C4-2B (cell line): ENCODE measurements at regions not wholly inside any gene's neighbourhood (a gene's known extent, or its start where the extent isn't known, plus 50 kb on each side); places are given as distances from the start of the nearest gene placed in this dataset.

ENCODE experiments used
- ZFX ChIP-seq: fragments of 450-650 bp; IDR thresholded peaks from 2 replicates; pipeline ENCODE4 v1.6.1; 2017
- TF ChIP-seq, protein P1 (sequence below): fragments of 450-650 bp; conservative IDR thresholded peaks from 2 replicates; pipeline ENCODE4 v1.5.1; 2017; ENCODE audit warnings: mild to moderate bottlenecking

- TF ChIP-seq, protein P1, sequence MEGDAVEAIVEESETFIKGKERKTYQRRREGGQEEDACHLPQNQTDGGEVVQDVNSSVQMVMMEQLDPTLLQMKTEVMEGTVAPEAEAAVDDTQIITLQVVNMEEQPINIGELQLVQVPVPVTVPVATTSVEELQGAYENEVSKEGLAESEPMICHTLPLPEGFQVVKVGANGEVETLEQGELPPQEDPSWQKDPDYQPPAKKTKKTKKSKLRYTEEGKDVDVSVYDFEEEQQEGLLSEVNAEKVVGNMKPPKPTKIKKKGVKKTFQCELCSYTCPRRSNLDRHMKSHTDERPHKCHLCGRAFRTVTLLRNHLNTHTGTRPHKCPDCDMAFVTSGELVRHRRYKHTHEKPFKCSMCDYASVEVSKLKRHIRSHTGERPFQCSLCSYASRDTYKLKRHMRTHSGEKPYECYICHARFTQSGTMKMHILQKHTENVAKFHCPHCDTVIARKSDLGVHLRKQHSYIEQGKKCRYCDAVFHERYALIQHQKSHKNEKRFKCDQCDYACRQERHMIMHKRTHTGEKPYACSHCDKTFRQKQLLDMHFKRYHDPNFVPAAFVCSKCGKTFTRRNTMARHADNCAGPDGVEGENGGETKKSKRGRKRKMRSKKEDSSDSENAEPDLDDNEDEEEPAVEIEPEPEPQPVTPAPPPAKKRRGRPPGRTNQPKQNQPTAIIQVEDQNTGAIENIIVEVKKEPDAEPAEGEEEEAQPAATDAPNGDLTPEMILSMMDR: no peak
- TF ChIP-seq ZFX: no peak
These were observed 165.3 kb downstream of the SHQ1 start for GRCh38 chr3:72682936-72683452.
